WTC11 (cell line): ENCODE measurements at regions not wholly inside any gene's neighbourhood (a gene's known extent, or its start where the extent isn't known, plus 50 kb on each side); places are given as distances from the start of the nearest gene placed in this dataset.

Source experiments
- CTCF ChIP-seq: fragments of 200-600 bp; IDR thresholded peaks from 2 replicates; pipeline ENCODE4 v1.8.0; 2022; ENCODE audit warnings: antibody characterized with exemption
- ETV6 ChIP-seq: sonication (generic); formaldehyde crosslinking; IDR thresholded peaks from 2 replicates; pipeline ENCODE4 v1.8.1; 2022; ENCODE audit warnings: mild to moderate bottlenecking, missing genetic modification reagents
- ZNF263 ChIP-seq: sonication (generic); formaldehyde crosslinking; IDR thresholded peaks from 2 replicates; pipeline ENCODE4 v1.8.1; 2022; ENCODE audit warnings: low read depth, mild to moderate bottlenecking, moderate library complexity, missing genetic modification reagents
- ZNF512 ChIP-seq: sonication (generic); formaldehyde crosslinking; IDR thresholded peaks from 2 replicates; pipeline ENCODE4 v1.8.1; 2022; ENCODE audit warnings: missing genetic modification reagents, borderline replicate concordance
- TF ChIP-seq, protein P1 (sequence below): sonication (generic); formaldehyde crosslinking; IDR thresholded peaks from 2 replicates; pipeline ENCODE4 v1.8.1; 2023; ENCODE audit warnings: mild to moderate bottlenecking, missing genetic modification reagents, moderate library complexity
- TF ChIP-seq, protein P2 (sequence below): sonication (generic); formaldehyde crosslinking; IDR thresholded peaks from 2 replicates; pipeline ENCODE4 v1.8.1; 2022; ENCODE audit warnings: low read depth, missing genetic modification reagents, borderline replicate concordance

GRCh38 chr4:28362169-28362568, 1501.5 kb downstream of the STIM2 start:
- TF ChIP-seq CTCF (no peak), ETV6 (CRISPR knock-in tag) (no peak), ZNF263 (no peak), ZNF512 (CRISPR knock-in tag) (no peak)
- TF ChIP-seq, protein P1, sequence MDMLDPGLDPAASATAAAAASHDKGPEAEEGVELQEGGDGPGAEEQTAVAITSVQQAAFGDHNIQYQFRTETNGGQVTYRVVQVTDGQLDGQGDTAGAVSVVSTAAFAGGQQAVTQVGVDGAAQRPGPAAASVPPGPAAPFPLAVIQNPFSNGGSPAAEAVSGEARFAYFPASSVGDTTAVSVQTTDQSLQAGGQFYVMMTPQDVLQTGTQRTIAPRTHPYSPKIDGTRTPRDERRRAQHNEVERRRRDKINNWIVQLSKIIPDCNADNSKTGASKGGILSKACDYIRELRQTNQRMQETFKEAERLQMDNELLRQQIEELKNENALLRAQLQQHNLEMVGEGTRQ (CRISPR knock-in tag) = no peak
- TF ChIP-seq, protein P2, sequence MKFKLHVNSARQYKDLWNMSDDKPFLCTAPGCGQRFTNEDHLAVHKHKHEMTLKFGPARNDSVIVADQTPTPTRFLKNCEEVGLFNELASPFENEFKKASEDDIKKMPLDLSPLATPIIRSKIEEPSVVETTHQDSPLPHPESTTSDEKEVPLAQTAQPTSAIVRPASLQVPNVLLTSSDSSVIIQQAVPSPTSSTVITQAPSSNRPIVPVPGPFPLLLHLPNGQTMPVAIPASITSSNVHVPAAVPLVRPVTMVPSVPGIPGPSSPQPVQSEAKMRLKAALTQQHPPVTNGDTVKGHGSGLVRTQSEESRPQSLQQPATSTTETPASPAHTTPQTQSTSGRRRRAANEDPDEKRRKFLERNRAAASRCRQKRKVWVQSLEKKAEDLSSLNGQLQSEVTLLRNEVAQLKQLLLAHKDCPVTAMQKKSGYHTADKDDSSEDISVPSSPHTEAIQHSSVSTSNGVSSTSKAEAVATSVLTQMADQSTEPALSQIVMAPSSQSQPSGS (CRISPR knock-in tag) = no peak
